MCF 10A (cell line): ENCODE measurements at regions not wholly inside any gene's neighbourhood (a gene's known extent, or its start where the extent isn't known, plus 50 kb on each side); places are given as distances from the start of the nearest gene placed in this dataset.

Source experiments
- BruUV-seq: library from RNA; stranded (reverse); fragments of 400-500 nt; replicated peaks from 2 replicates; lab custom pipeline; 2021; lab: Mats Ljungman, UMichigan
- CTCF ChIA-PET: fragments of 300-600 bp; sonication (Branson Sonifier 250); formaldehyde crosslinking; extraction: SDS; loops from one replicate; lab custom pipeline; 2021; ENCODE audit warnings: antibody characterized with exemption, inconsistent platforms; lab: Yijun Ruan, JAX
- POLR2A ChIA-PET: fragments of 300-600, 350-650 bp; sonication (Branson Sonifier 250); formaldehyde crosslinking; extraction: SDS; loops from one replicate; lab custom pipeline; 2020; ENCODE audit warnings: antibody characterized with exemption, inconsistent platforms; lab: Yijun Ruan, JAX
- DNase-seq: peaks from one replicate; pipeline ENCODE4 v3.0.0-alpha.2; 2018; ENCODE audit not compliant: unreplicated experiment
- H3K27ac Mint-ChIP-seq: one replicate; pipeline ENCODE4 v1.8.0; 2022; ENCODE audit warnings: mild to moderate bottlenecking, low read depth, mixed read lengths; ENCODE audit not compliant: unreplicated experiment
- H3K27me3 Mint-ChIP-seq: one replicate; pipeline ENCODE4 v1.8.0; 2022; ENCODE audit warnings: mixed read lengths; ENCODE audit not compliant: insufficient read depth, unreplicated experiment
- H3K36me3 Mint-ChIP-seq: one replicate; pipeline ENCODE4 v1.8.0; 2022; ENCODE audit warnings: mild to moderate bottlenecking, moderate library complexity, mixed read lengths; ENCODE audit not compliant: insufficient read depth, unreplicated experiment
- H3K4me1 Mint-ChIP-seq: one replicate; pipeline ENCODE4 v1.8.0; 2022; ENCODE audit warnings: mixed read lengths; ENCODE audit not compliant: insufficient read depth, unreplicated experiment
- H3K4me3 Mint-ChIP-seq: one replicate; pipeline ENCODE4 v1.8.0; 2022; ENCODE audit warnings: mild to moderate bottlenecking, moderate library complexity, mixed read lengths; ENCODE audit not compliant: unreplicated experiment
- H3K9me3 Mint-ChIP-seq: one replicate; pipeline ENCODE4 v1.8.0; 2022; ENCODE audit warnings: mixed read lengths; ENCODE audit not compliant: unreplicated experiment
- intact Hi-C: fragments of 100-400 bp; cut with micrococcal nuclease; formaldehyde crosslinking; loops from 2 replicates; pipeline ENCODE4 v1.14.1; 2022
- TF ChIP-seq, protein P1 (sequence below): fragments of 200-600 bp; IDR thresholded peaks from one replicate; pipeline ENCODE4 v1.8.0; 2022; ENCODE audit warnings: antibody characterized with exemption, mild to moderate bottlenecking; ENCODE audit not compliant: unreplicated experiment

DNA sequence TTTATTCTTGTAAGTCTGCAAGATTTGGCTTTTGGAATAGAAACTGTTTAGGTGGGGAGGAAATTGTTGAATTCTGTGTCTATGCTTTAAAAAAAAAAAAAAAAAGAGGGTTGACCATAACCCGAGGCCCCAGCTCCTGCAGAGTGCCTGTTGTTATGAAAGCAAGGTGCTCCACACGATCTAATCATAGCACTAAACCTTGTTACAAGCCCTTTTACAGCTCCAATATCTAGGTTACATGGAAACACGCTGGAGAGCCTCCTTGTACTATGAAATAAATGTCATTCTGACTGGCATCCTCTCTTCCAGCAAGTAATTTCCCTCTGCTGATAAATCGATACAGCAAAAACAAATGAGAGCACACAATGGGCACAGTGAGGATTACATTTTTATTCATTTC is 303.1 kb upstream of the SOX5 start:
- intact Hi-C loops = no loop called here
- Mint-ChIP-seq H3K4me1 (no peaks in the 10 kb centered on the region), H3K36me3 (no peaks in the 10 kb centered on the region), H3K27ac (no peak overlapping the region), H3K27me3 (peaks cover 13% of the 10 kb centered on the region), H3K9me3 (no peaks in the 10 kb centered on the region), H3K4me3 (no peak overlapping the region)
- DNase-seq = no peak
- no TSS peak for BruUV-seq
- ChIA-PET POLR2A (interaction anchor here (0.6 kb wide), 1 partner anchor 404 kb away, joined by 3 read pairs; no protein-coding TSS in a partner anchor), CTCF (interaction anchor here (0.6 to 0.7 kb wide), 2 partner anchors 14 to 579 kb away, joined by 3 read pairs; no protein-coding TSS in a partner anchor)
- TF ChIP-seq, protein P1, sequence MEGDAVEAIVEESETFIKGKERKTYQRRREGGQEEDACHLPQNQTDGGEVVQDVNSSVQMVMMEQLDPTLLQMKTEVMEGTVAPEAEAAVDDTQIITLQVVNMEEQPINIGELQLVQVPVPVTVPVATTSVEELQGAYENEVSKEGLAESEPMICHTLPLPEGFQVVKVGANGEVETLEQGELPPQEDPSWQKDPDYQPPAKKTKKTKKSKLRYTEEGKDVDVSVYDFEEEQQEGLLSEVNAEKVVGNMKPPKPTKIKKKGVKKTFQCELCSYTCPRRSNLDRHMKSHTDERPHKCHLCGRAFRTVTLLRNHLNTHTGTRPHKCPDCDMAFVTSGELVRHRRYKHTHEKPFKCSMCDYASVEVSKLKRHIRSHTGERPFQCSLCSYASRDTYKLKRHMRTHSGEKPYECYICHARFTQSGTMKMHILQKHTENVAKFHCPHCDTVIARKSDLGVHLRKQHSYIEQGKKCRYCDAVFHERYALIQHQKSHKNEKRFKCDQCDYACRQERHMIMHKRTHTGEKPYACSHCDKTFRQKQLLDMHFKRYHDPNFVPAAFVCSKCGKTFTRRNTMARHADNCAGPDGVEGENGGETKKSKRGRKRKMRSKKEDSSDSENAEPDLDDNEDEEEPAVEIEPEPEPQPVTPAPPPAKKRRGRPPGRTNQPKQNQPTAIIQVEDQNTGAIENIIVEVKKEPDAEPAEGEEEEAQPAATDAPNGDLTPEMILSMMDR = no peak

DNA sequence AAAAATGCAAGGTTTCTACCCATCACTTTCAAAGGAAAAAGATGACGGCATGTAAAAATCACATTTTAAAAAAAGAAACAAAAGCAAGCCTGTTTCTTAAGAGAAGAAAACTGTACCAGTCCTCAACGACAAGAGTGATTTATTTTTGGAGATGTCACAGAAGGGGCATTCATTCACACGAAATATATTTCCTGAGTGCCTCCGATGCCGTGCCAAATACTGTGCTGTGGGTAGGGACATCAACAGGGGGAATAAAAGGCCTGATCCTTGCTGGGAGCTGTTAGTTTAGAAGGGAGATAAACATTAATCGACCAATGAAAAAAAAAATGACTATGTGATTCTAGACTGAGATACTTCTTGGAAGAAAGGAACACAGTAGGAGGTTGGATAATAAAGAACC is 297.5 kb upstream of the SOX5 start:
- no peaks in the 10 kb centered on the region for H3K9me3 Mint-ChIP-seq
- no peak overlapping the region for H3K4me3 Mint-ChIP-seq
- TF ChIP-seq, protein P1 = no peak
- POLR2A ChIA-PET = no interaction called here
- H3K36me3 Mint-ChIP-seq = no peaks in the 10 kb centered on the region
- CTCF ChIA-PET = no interaction called here
- no peak for DNase-seq
- H3K27me3 Mint-ChIP-seq = no peaks in the 10 kb centered on the region
- intact Hi-C loops = no loop called here
- no TSS peak for BruUV-seq
- no peaks in the 10 kb centered on the region for H3K4me1 Mint-ChIP-seq
- H3K27ac Mint-ChIP-seq = no peak overlapping the region

DNA sequence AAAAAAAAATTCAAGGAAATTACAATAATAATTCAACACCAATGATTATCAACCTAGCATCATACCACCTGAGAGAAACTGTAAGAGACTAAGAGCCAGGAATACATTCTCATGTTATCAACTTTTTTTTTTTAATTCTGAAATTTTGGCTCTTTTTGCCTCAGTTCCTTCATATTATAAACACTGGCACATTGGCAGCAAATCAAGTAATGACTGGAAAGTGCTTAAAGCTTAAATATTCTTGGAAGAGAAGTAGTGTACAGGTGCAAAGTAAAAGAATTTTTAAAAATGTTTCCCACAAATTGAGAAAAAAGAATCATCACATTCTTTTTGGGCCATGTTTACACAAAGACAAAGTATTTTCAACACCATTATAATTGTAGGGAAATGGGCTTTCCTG is 296.9 kb upstream of the SOX5 start:
- Mint-ChIP-seq H3K9me3 (no peaks in the 10 kb centered on the region), H3K36me3 (no peaks in the 10 kb centered on the region), H3K4me1 (no peaks in the 10 kb centered on the region), H3K27me3 (no peaks in the 10 kb centered on the region), H3K27ac (no peak overlapping the region), H3K4me3 (no peak overlapping the region)
- BruUV-seq = no TSS peak
- intact Hi-C loops = no loop called here
- TF ChIP-seq, protein P1 = no peak
- ChIA-PET POLR2A (no interaction called here), CTCF (no interaction called here)
- DNase-seq = no peak

DNA sequence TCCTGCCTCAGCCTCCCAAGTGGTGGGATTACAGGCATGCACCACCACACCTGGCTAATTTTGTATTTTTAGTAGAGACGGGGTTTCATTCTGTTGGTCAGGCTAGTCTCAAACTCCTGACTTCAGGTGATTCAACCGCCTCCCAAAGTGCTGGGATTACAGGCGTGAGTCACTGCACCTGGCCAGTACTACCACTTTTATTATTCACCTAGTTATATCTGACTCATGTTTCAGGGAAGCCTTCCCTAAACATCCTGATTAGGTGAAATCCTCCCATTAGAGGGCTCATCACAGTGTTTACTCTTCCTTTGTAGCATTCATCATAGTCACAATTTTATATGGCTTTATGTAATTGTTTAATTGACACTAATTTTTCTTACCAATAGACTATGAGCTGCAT is 295.3 kb upstream of the SOX5 start:
- ChIA-PET CTCF (interaction anchor here (0.7 kb wide), 1 partner anchor 1158 kb away, joined by 4 read pairs; no protein-coding TSS in a partner anchor), POLR2A (interaction anchor here (0.9 kb wide), 1 partner anchor 8 kb away, joined by 3 read pairs; no protein-coding TSS in a partner anchor)
- intact Hi-C loops = no loop called here
- BruUV-seq = no TSS peak
- Mint-ChIP-seq H3K36me3 (no peaks in the 10 kb centered on the region), H3K27me3 (no peaks in the 10 kb centered on the region), H3K9me3 (no peaks in the 10 kb centered on the region), H3K27ac (no peak overlapping the region), H3K4me3 (no peak overlapping the region), H3K4me1 (no peaks in the 10 kb centered on the region)
- TF ChIP-seq, protein P1 = no peak
- peak; percentile 73 for DNase-seq
